Cerebellar cortex (tissue), 1 donor: ENCODE measurements at regions not wholly inside any gene's neighbourhood (a gene's known extent, or its start where the extent isn't known, plus 50 kb on each side); places are given as distances from the start of the nearest gene placed in this dataset.
"Not testable (repeated sequence)": the region's sequence is repeated elsewhere in the genome, so short reads cannot be mapped to it uniquely, and the experiment has no call there.

Experiments
- DNase-seq: peaks from one replicate; pipeline ENCODE4 v3.0.0-alpha.2; 2015; ENCODE audit warnings: low spot score

DNA sequence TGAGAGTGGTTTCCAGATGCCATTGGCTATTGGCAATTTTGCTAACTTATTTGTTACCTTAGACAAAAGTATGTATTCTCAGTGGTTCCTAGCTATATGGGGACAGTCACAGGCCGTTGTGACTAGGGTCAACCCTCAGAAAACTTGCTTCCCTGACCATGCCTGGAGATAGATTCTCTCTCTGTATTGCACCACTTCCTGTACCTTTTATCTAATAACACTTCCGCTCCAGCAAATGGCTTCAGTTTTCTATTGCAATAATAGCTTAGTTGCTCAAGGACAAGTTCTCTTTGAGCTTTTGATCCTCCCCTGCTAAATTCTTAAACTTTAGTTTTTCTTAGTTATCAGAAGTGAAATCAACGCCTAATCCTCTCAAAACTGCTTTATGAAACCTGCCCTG is 338.0 kb downstream of the RMST start:
- no peak for DNase-seq

DNA sequence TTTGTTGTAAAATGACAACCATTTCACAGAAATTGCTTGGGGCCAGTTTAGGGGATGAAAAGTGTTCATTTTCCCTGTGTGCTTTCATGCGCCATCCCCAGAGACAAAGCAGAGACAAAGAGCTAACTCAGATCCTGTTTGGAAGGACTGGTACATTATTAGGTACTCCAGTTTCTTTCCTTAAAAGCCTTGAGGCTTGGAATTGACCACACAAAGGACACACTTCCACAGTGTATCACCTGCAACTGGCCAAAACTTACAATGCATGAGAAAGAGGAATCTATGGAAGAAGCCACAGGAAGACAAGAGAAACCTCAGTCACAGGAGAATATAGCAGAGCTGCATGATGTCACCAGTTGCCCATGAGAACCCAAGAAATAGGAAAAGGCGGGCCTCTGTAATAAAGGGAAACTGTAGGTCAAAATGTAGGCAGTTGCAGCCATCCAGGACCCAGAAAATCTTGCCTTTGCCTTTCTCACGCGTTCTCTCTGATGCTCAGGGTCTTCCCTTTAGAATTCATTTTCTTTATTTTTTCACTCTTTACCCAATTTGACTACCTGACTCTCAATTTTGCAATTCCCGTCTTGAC is 339.0 kb downstream of the RMST start:
- no peak for DNase-seq

DNA sequence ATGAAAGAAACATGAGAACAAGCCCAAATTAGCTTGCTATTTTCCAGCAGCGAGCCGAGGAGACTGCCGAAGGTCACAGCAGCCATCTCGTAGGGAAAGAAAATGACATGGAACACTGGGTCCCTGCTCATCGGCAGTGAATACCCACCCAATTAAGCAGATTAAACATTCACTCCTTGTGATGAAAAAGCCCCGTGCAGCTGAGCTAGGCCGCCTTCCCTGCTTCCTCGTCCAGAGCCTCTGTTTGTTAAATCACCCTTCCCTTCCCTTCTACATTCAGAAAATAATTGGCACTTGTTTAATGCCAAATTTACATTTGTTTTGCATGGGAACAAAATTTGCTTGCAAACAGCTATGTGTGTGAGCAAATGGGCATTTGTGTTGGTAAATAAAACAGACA is 342.5 kb downstream of the RMST start:
- DNase-seq = no peak

DNA sequence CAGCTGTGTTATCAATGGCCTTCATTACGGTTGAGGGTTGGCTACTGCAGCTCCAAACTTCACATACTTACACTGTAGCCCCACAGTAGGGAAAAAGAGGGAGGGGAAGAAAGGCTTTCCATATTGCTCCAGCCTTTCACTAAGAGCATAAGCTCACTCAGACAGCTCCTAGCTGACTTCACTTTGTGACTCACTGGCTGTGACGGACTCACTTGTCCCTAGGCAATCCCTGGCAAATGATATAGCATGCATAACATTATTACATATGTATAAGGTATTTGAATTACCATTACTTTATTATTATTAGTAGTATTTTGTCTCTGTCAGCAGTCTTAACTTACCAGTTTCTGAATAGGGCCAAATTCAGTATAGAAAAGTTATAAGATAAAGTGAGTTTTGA is 350.7 kb downstream of the RMST start:
- DNase-seq = no peak

DNA sequence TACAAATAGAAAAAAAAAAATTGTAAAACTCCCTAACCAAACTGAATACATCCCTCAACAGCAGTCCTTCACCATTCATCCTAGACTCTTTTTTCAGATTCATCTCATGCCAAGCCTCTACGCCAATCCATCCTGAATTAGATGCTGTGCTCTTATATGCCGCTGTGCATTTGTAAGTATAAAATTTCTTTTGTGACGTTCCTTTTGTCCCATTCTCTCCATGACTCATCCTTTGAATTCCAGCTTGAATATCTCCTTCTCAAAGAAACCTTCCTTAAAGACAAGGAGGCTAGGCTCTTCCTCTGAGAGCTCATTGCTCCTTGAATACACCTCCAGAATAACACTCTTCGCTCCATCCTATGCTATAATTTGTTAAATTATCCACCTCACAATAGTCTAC is 359.2 kb downstream of the RMST start:
- DNase-seq = no peak

GRCh38 chr12:97835541-97835940 is 372.9 kb downstream of the RMST start:
- DNase-seq = no peak

DNA sequence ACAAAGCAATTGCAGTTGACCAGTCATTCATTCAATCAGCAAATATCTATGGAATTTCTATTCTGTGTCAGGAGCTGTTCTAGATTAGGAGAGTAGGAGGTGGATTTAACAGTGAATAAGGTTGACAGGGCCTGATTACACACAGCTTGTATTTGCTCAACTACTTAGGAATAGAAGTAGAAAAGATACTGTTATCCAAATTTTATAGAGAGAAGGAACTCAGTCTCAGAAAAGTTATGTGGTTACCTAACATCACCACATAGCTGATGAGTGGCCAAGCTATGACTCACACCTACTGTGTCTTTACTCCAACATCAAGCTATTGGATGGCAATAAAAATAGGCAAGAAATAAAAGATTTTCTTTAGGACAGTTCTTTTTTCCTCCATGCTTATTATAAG is 374.8 kb downstream of the RMST start:
- no peak for DNase-seq

DNA sequence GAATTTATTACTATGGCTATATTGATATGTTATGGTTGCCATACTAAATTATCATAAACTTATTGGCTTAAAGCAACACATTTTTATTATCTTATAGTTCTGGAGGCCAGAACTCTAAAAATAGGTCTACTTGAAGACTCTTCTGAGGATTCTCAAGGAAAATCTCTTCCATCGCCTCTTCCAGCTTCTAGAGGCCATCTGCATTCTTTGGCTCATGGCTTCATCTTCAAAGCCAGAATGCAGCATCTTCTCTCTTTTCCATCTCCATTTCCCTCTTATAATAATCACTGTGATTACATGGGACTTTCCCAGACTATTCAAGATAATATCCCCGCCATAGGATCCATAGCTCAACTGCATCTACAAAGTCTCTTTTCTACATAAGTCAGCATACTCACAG is 385.4 kb downstream of the RMST start:
- DNase-seq = no peak

DNA sequence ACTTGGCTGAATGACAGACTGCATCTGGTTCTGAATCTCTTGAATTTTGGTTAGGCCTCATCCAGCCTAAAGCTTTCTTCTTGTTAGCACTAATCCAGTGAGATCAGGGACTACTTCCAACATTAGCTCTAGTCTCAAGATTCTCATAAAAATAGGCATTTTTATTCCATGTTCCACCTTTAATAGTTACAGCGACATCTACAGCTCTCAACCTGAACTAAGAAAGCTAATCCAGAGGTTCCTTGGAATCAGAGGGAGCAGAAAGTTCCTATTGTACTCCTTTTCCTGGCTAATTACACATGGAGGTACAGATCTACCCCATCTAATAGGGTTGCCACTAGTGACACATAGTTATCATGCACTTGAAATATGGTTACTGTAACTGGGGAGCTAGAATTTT is 391.9 kb downstream of the RMST start:
- no peak for DNase-seq

DNA sequence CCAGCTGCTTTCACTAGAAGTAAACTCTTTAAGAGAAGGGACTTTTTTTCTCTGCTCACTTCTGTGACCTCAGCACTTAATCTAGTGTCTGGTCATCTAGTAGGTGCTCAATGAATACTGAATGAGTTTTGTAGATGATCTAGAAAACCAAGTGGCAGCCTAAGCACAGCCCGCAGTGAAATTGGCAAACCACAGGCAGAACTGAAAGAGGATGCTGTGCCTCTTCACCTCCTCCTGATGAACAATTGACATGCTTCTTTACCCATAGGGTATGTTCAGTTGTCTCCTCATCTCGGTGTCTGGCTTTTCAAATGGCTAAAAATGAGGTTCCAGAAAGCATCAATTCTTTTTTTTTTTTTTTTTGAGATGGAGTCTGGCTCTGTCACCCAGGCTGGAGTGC is 399.5 kb downstream of the RMST start:
- DNase-seq = no peak

GRCh38 chr12:97875064-97875463 is 412.5 kb downstream of the RMST start:
- no peak for DNase-seq

GRCh38 chr12:97876780-97877179 is 414.2 kb downstream of the RMST start:
- no peak for DNase-seq

DNA sequence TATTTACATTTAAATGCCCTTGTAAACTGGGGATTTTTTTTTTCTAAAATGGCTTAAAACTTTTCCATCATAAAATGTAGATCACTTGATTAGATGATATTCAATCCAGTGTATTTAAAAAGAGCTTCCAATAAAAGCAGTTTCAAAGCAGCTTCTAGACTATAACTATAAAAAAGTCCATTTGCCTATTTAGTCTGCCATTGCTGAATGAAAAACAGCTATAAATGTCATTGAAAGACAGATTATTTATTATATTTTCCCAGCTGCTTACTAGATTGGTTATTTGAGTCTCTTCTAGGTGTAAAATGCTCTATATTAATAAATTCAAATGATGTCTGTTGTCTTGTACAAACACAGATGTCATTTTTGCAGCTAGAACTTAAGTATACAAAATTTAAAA is 414.8 kb downstream of the RMST start:
- no peak for DNase-seq

- no peak for DNase-seq
Observed at GRCh38 chr12:97886511-97887176, 424.0 kb downstream of the RMST start.

- not testable (repeated sequence) for DNase-seq
Observed at GRCh38 chr12:97897881-97898280, 435.3 kb downstream of the RMST start.

GRCh38 chr12:97899529-97899928 is 436.9 kb downstream of the RMST start:
- DNase-seq = no peak

DNA sequence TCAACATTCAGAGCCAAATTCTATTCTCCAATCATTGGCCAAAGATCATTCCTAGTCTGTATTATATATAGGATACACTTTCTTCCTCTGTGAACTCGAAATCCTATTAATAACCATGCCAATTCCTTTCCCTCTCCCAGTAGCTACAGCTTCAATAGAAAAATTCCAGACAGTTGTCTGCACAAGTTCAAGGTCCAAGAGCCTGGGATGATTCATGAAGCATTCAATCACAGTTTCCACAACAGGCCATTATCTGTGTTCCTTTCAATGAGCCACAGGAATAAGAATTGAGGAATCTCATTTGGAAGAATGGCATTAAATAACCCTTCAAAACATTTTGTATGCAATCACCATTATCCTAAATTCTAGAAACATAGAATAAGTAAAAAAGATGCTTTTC is 437.4 kb downstream of the RMST start:
- no peak for DNase-seq

DNA sequence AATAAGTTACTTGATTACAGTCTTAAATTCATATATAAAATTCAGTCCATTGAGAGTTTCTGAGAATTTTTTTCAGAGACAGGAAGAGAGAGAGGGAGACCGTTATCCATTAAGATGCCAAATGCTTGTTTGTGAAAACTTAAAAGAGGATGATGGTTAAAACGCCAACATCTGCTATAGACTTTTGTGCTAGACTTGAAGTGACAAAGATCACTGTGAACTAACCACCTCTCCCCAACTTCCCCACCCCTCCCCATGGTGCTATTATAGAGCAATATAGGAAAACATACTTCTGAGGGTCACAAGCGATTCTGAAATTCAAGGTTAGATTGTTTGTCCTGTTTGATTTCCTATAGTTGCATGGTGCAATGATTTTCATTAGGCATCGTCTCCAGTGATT is 440.8 kb downstream of the RMST start:
- no peak for DNase-seq

GRCh38 chr12:97907504-97907903 is 444.9 kb downstream of the RMST start:
- no peak for DNase-seq

DNA sequence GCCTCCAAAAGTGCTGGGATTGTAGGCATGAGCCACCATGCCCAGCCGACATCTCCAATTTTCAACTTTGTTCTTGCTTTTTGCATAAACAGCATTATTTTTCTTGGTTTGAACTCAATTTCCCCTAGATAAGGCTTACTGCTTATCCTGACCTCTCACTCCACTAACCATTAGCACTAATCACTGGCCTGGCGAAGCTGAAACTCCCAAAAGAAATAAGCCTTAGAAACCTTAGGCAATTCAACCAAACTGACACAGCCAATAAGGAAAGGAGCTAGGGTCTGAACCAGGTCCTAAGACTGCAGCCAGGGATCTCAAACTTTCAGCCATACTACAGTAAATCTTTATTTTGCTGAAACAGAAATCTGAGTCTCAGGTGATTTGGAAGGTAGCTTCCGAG is 448.0 kb downstream of the RMST start:
- DNase-seq = no peak

GRCh38 chr12:97912943-97913342 is 450.3 kb downstream of the RMST start:
- DNase-seq = no peak

- no peak for DNase-seq
Observed at GRCh38 chr12:97921979-97922722, 459.5 kb downstream of the RMST start.

- no peak for DNase-seq
Observed at GRCh38 chr12:97923546-97923945, 460.9 kb downstream of the RMST start.

- DNase-seq = no peak
Observed at GRCh38 chr12:97924122-97924521, 461.5 kb downstream of the RMST start.
